ENCODE measurements at regions not wholly inside any gene's neighbourhood (a gene's known extent, or its start where the extent isn't known, plus 50 kb on each side); places are given as distances from the start of the nearest gene placed in this dataset.

- TF ChIP-seq CTCF (IDR thresholded peaks at IDR 0.05) (no peak), POLR2A (IDR thresholded peaks at IDR 0.05) (no peak)
These were observed 195.7 kb upstream of the CASK start for GRCh38 chrX:42119076-42119475.

Measured in tibial nerve (tissue), 3 donors.